Endodermal cell (in vitro differentiated cells): ENCODE measurements at regions not wholly inside any gene's neighbourhood (a gene's known extent, or its start where the extent isn't known, plus 50 kb on each side); places are given as distances from the start of the nearest gene placed in this dataset.

Experiments used
- DNase-seq: peaks from one replicate; pipeline ENCODE4 v3.0.0-alpha.2; 2017
- H3K27ac ChIP-seq: 2 replicates; pipeline ENCODE4 v1.5.1; 2013; ENCODE audit warnings: mild to moderate bottlenecking, low read depth, low read length, moderate library complexity
- H3K27me3 ChIP-seq: 2 replicates; pipeline ENCODE4 v1.6.1; 2013; ENCODE audit warnings: mild to moderate bottlenecking, low read length, moderate library complexity; ENCODE audit not compliant: insufficient read depth, control insufficient read depth, poor library complexity, severe bottlenecking
- H3K36me3 ChIP-seq: 2 replicates; pipeline ENCODE4 v1.7.0; 2013; ENCODE audit warnings: mild to moderate bottlenecking, low read length, moderate library complexity; ENCODE audit not compliant: control insufficient read depth, insufficient read depth
- H3K4me1 ChIP-seq: one replicate; pipeline ENCODE4 v1.7.0; 2013; ENCODE audit warnings: low read length; ENCODE audit not compliant: control insufficient read depth, insufficient read depth
- H3K4me3 ChIP-seq: 2 replicates; pipeline ENCODE4 v1.5.1; 2013; ENCODE audit warnings: mild to moderate bottlenecking, low read length, moderate library complexity
- H3K9ac ChIP-seq: 2 replicates; pipeline ENCODE4 v1.6.1; 2013; ENCODE audit warnings: mild to moderate bottlenecking, low read length, moderate library complexity; ENCODE audit not compliant: poor library complexity, severe bottlenecking; ENCODE audit errors: extremely low read depth
- H3K9me3 ChIP-seq: 2 replicates; pipeline ENCODE4 v1.6.1; 2013; ENCODE audit warnings: mild to moderate bottlenecking, low read length, moderate library complexity; ENCODE audit not compliant: control insufficient read depth
- H3K27ac Mint-ChIP-seq: 2 replicates; pipeline ENCODE4 v1.8.0; 2020; ENCODE audit warnings: mixed read lengths
- H3K27me3 Mint-ChIP-seq: 2 replicates; pipeline ENCODE4 v1.8.0; 2021; ENCODE audit warnings: mild to moderate bottlenecking, mixed read lengths; ENCODE audit not compliant: insufficient read depth
- H3K36me3 Mint-ChIP-seq: 2 replicates; pipeline ENCODE4 v1.8.0; 2020; ENCODE audit warnings: low read depth, mixed read lengths
- H3K4me1 Mint-ChIP-seq: 2 replicates; pipeline ENCODE4 v1.8.0; 2020; ENCODE audit warnings: mixed read lengths
- H3K4me3 Mint-ChIP-seq: 2 replicates; pipeline ENCODE4 v1.8.0; 2020; ENCODE audit warnings: mild to moderate bottlenecking, moderate library complexity, mixed read lengths
- H3K9me3 Mint-ChIP-seq: 2 replicates; pipeline ENCODE4 v1.8.0; 2020; ENCODE audit warnings: mild to moderate bottlenecking, mixed read lengths
- CTCF ChIP-seq: fragments of 200-600 bp; sonication (generic); conservative IDR thresholded peaks from 2 replicates; pipeline ENCODE4 v1.5.0; 2021; ENCODE audit warnings: antibody characterized with exemption, mild to moderate bottlenecking
- WGBS, 2 experiments: methylation state at CpG; one replicate each; pipeline versions ENCODE4 v1.1.5 to v1.1.7; 2013; ENCODE audit warnings: missing lambda C conversion rate in 2 of 2, mixed read lengths in 1 of 2; ENCODE audit not compliant: insufficient coverage in 1 of 2, insufficient read length in 1 of 2; 5-methylcytosine and 5-hydroxymethylcytosine counted together

- H3K9ac ChIP-seq = no peak overlapping the region
- Mint-ChIP-seq H3K27ac (no peak overlapping the region), H3K4me3 (no peak overlapping the region), H3K4me1 (no peaks in the 10 kb centered on the region), H3K36me3 (no peaks in the 10 kb centered on the region), H3K27me3 (no peaks in the 10 kb centered on the region), H3K9me3 (no peaks in the 10 kb centered on the region)
- H3K9me3 ChIP-seq = no peaks in the 10 kb centered on the region
- no peaks in the 10 kb centered on the region for H3K36me3 ChIP-seq
- no peaks in the 10 kb centered on the region for H3K4me1 ChIP-seq
- no peak for DNase-seq
- no peak overlapping the region for H3K27ac ChIP-seq
- WGBS, 2 experiments = 20 to 61% methylated on average over 1 to 2 of the region's 3 CpGs
- H3K27me3 ChIP-seq = peaks cover 1% of the 10 kb centered on the region
- H3K4me3 ChIP-seq = no peak overlapping the region
- no peak for TF ChIP-seq CTCF
These were observed 84.8 kb upstream of the DNAJC10 start for GRCh38 chr2:182631299-182631698.

DNA sequence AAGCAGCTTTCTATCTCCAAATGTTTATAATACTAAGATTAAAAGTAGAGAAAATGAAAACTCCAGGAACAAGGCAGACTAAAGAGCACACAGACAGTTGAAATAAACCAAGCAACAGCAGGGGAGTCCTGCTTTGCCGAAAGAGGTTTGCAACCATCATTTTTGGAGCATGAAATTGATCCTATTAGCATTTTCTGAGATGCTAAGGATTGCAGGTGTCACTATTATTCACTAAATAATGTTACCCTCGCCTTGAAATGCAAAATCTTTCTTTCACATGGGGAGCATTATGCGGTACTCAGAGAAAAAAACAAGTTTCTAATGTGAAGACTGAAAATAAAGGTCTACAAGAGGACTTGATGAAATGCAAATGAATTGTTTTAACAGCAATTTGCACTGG lies 81.7 kb upstream of the DNAJC10 start:
- no peaks in the 10 kb centered on the region for H3K9me3 ChIP-seq
- DNase-seq = no peak
- no peak overlapping the region for H3K9ac ChIP-seq
- H3K4me1 ChIP-seq = peaks cover 5% of the 10 kb centered on the region
- H3K36me3 ChIP-seq = no peaks in the 10 kb centered on the region
- Mint-ChIP-seq H3K36me3 (no peaks in the 10 kb centered on the region), H3K4me1 (peaks cover 10% of the 10 kb centered on the region), H3K27me3 (no peaks in the 10 kb centered on the region), H3K27ac (no peak overlapping the region), H3K9me3 (no peaks in the 10 kb centered on the region), H3K4me3 (no peak overlapping the region)
- peaks cover 9% of the 10 kb centered on the region for H3K27me3 ChIP-seq
- no peak for TF ChIP-seq CTCF
- no peak overlapping the region for H3K27ac ChIP-seq
- 80 to 100% methylated on average over 1 to 3 of the region's 3 CpGs for WGBS, 2 experiments
- no peak overlapping the region for H3K4me3 ChIP-seq

- H3K36me3 ChIP-seq = no peaks in the 10 kb centered on the region
- H3K4me3 ChIP-seq = no peak overlapping the region
- peaks cover 5% of the 10 kb centered on the region for H3K4me1 ChIP-seq
- Mint-ChIP-seq H3K36me3 (no peaks in the 10 kb centered on the region), H3K9me3 (no peaks in the 10 kb centered on the region), H3K4me3 (no peak overlapping the region), H3K27ac (no peak overlapping the region), H3K4me1 (peaks cover 10% of the 10 kb centered on the region), H3K27me3 (no peaks in the 10 kb centered on the region)
- H3K9ac ChIP-seq = no peak overlapping the region
- H3K27me3 ChIP-seq = peaks cover 9% of the 10 kb centered on the region
- DNase-seq = peak; percentile 61
- H3K9me3 ChIP-seq = no peaks in the 10 kb centered on the region
- 35 to 40% methylated on average over 5 of the region's 5 CpGs for WGBS, 2 experiments
- TF ChIP-seq CTCF = no peak
- H3K27ac ChIP-seq = no peak overlapping the region
These were observed 79.4 kb upstream of the DNAJC10 start for GRCh38 chr2:182636699-182637098.
